NCI-H2107 treated with DMSO at 0.1 percent for 48 hours (cell line): ENCODE measurements at regions not wholly inside any gene's neighbourhood (a gene's known extent, or its start where the extent isn't known, plus 50 kb on each side); places are given as distances from the start of the nearest gene placed in this dataset.

Experiments
- DNase-seq: peaks from one replicate; lab custom pipeline; 2025; ENCODE audit not compliant: unreplicated experiment; lab: John Stamatoyannopoulos, UW

DNA sequence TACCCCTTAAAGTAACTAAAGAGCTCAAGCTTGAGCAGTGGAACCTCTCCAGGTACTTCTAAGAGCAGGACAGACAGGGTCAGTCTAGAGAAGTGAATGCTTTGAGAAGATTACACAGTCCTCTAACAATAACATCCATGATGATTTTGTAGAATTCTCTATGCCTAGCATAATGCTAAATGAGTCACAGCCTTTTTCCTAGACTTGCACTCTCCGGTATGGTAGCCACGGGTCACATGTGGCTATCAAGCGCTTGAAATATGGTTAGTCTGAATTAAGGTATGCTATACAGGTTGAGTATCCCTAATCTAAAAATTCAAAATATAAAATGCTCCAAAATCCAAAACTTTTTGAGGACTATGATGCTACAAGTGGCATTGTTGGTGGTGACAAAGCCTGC lies 166.6 kb upstream of the MKLN1 start:
- DNase-seq, result no peak

GRCh38 chr7:131164025-131164925 lies 163.4 kb upstream of the MKLN1 start:
- no peak for DNase-seq

DNA sequence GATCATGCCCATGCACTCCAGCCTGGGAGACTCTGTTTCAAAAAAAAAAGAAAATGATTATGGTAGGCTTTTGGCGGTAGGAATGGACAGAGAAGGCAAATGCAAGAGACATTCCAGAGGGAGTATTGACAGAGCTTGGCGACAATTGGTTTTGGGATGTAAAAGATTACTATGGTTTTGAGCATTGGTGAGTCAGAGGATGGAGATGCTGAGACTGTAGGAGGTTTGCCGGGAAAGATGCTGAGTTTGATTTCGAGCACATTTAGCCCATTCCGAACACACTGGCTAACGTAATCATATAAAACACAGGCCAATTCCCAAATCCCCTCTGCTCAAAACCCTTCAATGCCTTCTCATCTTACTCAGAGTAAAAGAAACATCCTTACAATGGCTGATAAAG lies 161.6 kb upstream of the MKLN1 start:
- DNase-seq, result no peak

DNA sequence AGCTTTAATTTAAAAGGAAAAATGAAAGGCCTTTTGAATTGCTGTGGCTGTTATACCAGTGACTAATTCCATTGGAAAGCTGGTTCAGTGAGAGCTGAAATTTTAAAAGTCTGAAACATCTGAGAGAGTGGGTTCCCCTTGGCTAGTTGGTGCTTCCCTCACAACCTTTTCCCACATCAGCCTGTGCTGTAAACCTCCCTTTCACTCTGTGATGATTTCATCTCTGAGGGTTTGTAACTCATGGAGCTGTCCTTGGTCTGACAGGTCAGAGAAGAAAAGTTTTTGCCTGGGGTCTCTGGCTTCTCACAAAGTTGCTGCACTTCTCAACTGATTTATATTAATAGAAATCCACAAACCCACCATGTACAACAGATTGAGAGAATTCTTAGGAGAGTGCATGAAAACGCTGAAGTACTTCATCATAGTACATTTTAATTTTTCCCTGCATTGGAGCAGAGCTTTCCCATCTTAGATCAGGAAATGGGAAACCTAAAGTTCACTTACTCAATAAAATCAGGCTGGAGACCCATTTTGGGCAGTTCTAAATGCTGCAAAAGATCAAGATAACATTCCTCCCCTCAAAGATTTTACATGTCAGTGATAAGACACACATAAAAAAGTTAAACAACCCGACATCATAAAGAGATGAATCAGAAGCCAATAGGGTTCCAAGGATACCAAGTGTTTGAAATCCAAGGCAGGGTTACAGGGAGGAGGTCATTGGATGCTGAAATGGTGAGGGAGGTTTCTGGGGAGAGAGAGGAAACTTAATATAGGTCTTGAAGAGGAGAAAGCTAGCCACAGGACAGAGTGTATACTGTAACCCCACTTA lies 157.0 kb upstream of the MKLN1 start:
- no peak for DNase-seq

- DNase-seq, result no peak
These were observed 154.4 kb upstream of the MKLN1 start for GRCh38 chr7:131173145-131173890.

DNA sequence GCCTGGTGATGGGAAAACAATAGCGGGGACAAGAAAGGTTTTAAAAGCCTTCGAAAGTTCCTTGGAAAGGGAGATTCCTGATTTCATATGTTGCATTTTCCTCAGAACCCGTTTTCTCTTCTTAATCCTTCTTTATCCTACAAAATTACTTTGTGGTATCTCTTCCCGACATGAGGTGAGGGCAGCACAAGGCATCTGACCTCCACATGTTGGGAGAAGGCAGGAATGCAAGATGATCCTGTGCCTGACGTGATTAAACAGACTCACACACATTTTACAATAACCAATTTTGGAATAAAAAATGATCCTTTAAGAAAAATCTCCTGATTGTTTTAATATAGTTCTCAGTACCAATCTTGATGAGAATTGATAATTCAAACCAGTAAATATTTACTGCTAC lies 153.3 kb upstream of the MKLN1 start:
- no peak for DNase-seq

- no peak for DNase-seq
These were observed 152.8 kb upstream of the MKLN1 start for GRCh38 chr7:131174855-131175254.

DNA sequence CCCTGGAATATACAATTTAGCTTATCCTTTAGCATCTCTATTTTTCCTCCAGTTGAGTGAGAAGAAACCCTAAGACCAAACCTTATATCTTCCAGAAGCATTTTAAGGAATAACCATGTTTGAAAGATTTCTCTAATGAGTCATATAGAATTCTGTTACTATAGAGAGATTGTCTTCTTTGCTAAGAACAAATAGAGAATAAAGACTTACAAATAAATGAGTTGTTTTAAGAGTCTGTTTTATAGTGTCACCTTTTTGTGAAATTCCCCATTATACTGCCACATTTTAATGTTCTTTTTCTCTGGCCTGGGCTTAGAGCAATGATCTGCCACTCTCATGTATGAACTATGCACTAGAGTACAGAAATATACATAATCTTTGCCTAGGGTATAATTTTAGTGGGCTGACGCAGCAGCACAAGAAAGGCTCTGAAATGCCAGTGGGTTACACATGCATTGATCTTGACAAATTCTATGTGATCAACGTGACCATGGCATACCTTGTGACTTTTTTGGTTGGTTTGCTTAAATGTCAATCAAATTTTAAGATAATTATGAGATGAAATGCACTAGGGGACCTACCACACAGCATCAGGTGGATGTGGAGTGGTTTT lies 145.1 kb upstream of the MKLN1 start:
- no peak for DNase-seq

GRCh38 chr7:131183072-131183471 lies 144.6 kb upstream of the MKLN1 start:
- no peak for DNase-seq

DNA sequence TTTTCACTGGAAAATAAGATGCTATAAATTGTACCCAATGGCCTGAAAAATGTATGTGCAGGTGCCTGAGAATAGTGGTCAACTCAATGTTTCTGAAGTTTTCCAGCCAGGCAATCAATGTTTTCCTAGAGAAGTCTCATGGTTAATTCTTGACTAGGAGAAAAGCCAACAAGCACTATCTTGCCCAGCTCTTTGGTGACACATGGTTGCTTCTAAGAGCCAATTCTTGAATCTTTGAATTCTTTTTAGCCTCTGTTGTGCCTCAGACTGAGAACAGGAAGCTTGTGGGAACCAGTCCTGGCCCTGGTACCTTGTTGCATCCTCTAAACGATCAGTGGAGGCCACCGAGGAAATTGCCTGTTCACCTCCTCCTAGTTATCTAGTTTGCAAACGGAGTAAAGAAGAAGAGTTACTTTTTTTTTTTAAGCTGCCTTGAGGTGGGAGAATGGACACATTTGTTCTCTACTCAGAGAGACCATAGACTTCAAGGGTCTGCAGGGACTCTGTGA lies 144.0 kb upstream of the MKLN1 start:
- no peak for DNase-seq

DNA sequence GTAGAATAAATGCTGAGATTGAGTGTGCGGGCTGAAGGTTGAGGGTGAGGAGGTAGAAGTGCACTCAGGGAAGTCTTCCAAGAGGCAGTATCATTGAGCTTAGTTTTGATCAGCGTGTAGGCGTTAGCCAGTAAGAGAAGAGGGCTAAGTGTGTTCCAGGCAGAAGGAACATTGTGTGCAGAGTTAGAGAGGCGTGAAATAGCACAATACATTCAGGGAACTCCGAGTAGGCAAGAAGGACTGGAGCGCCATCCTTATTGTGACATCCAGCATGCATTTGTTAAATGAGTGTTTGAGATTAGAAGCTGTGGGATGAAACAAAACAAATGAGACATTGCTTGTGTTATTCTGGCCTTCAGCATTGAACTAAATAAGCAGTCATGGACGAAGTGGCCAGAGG lies 140.9 kb upstream of the MKLN1 start:
- DNase-seq, result no peak

- DNase-seq, result no peak
These were observed 139.0 kb upstream of the MKLN1 start for GRCh38 chr7:131188367-131189339.

- DNase-seq, result no peak
These were observed 138.2 kb upstream of the MKLN1 start for GRCh38 chr7:131189488-131189887.

DNA sequence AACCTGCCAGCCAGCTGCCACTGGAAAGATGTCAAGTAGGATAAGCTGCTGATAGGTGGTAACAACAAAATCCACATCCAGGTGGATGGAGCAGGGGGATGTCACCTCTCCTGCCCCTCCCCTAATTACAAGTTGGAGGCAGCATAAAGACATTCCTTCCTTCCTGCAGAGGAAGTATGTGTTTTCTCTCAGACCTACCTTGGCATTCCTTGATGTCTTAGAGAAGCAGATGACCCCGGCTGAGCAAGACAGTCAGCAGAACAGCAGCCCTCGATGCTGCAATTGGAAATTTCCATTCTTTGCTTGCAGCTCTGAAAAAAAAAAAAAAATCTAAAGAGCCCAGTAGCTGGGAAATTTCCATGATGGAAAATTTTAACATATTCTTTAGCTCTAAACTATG lies 137.5 kb upstream of the MKLN1 start:
- DNase-seq, result no peak

DNA sequence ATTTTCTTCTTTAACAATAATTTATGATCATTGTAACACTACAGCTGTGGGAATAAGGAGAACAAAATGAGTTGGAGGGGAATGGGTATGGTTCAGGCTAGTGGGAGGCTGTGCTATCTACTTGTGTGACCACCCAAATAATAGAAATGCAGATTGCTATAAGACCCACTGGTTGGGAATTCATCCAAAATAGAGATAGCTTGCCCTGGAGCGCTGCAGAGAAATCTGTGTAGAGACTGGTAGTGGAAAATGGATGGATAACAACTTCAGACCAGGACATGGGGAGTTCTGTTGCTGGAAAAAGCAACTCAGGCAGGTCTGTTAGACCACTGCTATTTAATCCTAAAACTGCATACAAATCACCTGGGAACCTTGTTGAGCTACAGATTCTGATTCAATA lies 137.1 kb upstream of the MKLN1 start:
- no peak for DNase-seq

- DNase-seq, result no peak
These were observed 133.4 kb upstream of the MKLN1 start for GRCh38 chr7:131194070-131194865.

DNA sequence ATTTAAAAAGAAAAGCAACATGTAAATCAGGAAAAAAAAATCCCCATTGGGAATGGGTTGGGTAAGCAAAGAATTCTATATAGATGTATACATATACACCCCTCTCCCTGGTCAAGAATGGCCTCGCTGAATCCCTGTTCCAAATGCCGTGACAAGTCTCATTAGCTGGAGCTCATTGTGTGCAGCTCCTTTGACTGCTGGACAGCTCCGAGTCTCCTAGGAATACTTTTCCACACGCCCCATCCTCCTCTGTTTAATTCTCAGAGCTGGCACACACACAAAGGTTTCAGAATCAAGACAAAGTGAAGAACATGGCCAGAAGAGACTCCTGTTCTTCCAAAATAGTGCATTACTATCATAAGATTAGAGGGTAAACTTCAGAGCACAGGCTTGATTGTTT lies 130.9 kb upstream of the MKLN1 start:
- DNase-seq, result no peak

- DNase-seq, result no peak
These were observed 129.6 kb upstream of the MKLN1 start for GRCh38 chr7:131197920-131198615.
